Epidermal melanocyte (primary cell): ENCODE measurements at regions not wholly inside any gene's neighbourhood (a gene's known extent, or its start where the extent isn't known, plus 50 kb on each side); places are given as distances from the start of the nearest gene placed in this dataset.
"Not testable (repeated sequence)": the region's sequence is repeated elsewhere in the genome, so short reads cannot be mapped to it uniquely, and the experiment has no call there.

ENCODE experiments used
- DNase-seq: peaks from one replicate; pipeline ENCODE4 v3.0.0; 2011; ENCODE audit warnings: low spot score; ENCODE audit not compliant: insufficient read length

- no peak for DNase-seq
Measured at GRCh38 chr18:10336749-10337350, 117.6 kb upstream of the APCDD1 start.

- no peak for DNase-seq
Measured at GRCh38 chr18:10340821-10341220, 113.6 kb upstream of the APCDD1 start.

GRCh38 chr18:10343778-10344177 lies 110.7 kb upstream of the APCDD1 start:
- DNase-seq = no peak

- no peak for DNase-seq
Measured at GRCh38 chr18:10346749-10347415, 107.6 kb upstream of the APCDD1 start.

GRCh38 chr18:10349561-10349960 lies 104.9 kb upstream of the APCDD1 start:
- no peak for DNase-seq

- DNase-seq = no peak
Measured at GRCh38 chr18:10350661-10351060, 103.8 kb upstream of the APCDD1 start.

- no peak for DNase-seq
Measured at GRCh38 chr18:10351219-10351818, 103.1 kb upstream of the APCDD1 start.

- DNase-seq = no peak
Measured at GRCh38 chr18:10351858-10352257, 102.6 kb upstream of the APCDD1 start.

- no peak for DNase-seq
Measured at GRCh38 chr18:10352671-10353070, 101.8 kb upstream of the APCDD1 start.

GRCh38 chr18:10353791-10354190 lies 100.6 kb upstream of the APCDD1 start:
- DNase-seq = peak; percentile 70

GRCh38 chr18:10354241-10354811 lies 100.1 kb upstream of the APCDD1 start:
- DNase-seq = no peak

GRCh38 chr18:10354890-10355289 lies 99.5 kb upstream of the APCDD1 start:
- no peak for DNase-seq

- DNase-seq = not testable (repeated sequence)
Measured at GRCh38 chr18:10356999-10357398, 97.4 kb upstream of the APCDD1 start.

- DNase-seq = no peak
Measured at GRCh38 chr18:10361660-10362059, 92.8 kb upstream of the APCDD1 start.

- no peak for DNase-seq
Measured at GRCh38 chr18:10365021-10365500, 89.4 kb upstream of the APCDD1 start.

- no peak for DNase-seq
Measured at GRCh38 chr18:10365901-10366300, 88.5 kb upstream of the APCDD1 start.

- DNase-seq = no peak
Measured at GRCh38 chr18:10367836-10368235, 86.6 kb upstream of the APCDD1 start.

- DNase-seq = no peak
Measured at GRCh38 chr18:10368456-10369453, 85.7 kb upstream of the APCDD1 start.

GRCh38 chr18:10370716-10371115 lies 83.7 kb upstream of the APCDD1 start:
- DNase-seq = no peak

- DNase-seq = no peak
Measured at GRCh38 chr18:10371165-10371564, 83.3 kb upstream of the APCDD1 start.

- DNase-seq = no peak
Measured at GRCh38 chr18:10374195-10374594, 80.2 kb upstream of the APCDD1 start.
